Vagina (tissue), 2 donors: ENCODE measurements at regions not wholly inside any gene's neighbourhood (a gene's known extent, or its start where the extent isn't known, plus 50 kb on each side); places are given as distances from the start of the nearest gene placed in this dataset.

ENCODE experiments used
- CTCF ChIP-seq, 3 experiments: fragments of 450-650 bp in 2 of 3; fragments of 200-600 bp in 1 of 3; sonication (generic) in 1 of 3; IDR thresholded peaks; one replicate each; pipeline ENCODE4 v1.5.1; 2017 to 2019; ENCODE audit warnings: antibody characterized with exemption in 3 of 3, mild to moderate bottlenecking in 2 of 3, moderate library complexity in 2 of 3
- POLR2A ChIP-seq, 2 donors: fragments of 450-650 bp; IDR thresholded peaks; one replicate each; pipeline ENCODE4 v1.6.1; 2017; ENCODE audit warnings: antibody characterized with exemption in 2 of 2, mild to moderate bottlenecking in 2 of 2, moderate library complexity in 2 of 2
- POLR2AphosphoS5 ChIP-seq, 2 donors: sonication (generic); formaldehyde crosslinking; IDR thresholded peaks; one replicate each; pipeline ENCODE4 v1.9.0; 2017; ENCODE audit warnings: antibody characterized with exemption in 2 of 2, mild to moderate bottlenecking in 2 of 2, low read depth in 1 of 2; ENCODE audit not compliant: insufficient read depth in 1 of 2

- TF ChIP-seq POLR2A (IDR thresholded peaks at IDR 0.05) = no peak
- TF ChIP-seq CTCF (IDR thresholded peaks at IDR 0.05) = no peak
- no peak for TF ChIP-seq POLR2AphosphoS5 (IDR thresholded peaks at IDR 0.05; ENCODE audit: insufficient read depth in 1 of 2, low read depth in 1 of 2)
Measured at GRCh38 chr1:14014929-14015328, 314.9 kb downstream of the PRDM2 start.
